ENCODE measurements at regions not wholly inside any gene's neighbourhood (a gene's known extent, or its start where the extent isn't known, plus 50 kb on each side); places are given as distances from the start of the nearest gene placed in this dataset.

DNA sequence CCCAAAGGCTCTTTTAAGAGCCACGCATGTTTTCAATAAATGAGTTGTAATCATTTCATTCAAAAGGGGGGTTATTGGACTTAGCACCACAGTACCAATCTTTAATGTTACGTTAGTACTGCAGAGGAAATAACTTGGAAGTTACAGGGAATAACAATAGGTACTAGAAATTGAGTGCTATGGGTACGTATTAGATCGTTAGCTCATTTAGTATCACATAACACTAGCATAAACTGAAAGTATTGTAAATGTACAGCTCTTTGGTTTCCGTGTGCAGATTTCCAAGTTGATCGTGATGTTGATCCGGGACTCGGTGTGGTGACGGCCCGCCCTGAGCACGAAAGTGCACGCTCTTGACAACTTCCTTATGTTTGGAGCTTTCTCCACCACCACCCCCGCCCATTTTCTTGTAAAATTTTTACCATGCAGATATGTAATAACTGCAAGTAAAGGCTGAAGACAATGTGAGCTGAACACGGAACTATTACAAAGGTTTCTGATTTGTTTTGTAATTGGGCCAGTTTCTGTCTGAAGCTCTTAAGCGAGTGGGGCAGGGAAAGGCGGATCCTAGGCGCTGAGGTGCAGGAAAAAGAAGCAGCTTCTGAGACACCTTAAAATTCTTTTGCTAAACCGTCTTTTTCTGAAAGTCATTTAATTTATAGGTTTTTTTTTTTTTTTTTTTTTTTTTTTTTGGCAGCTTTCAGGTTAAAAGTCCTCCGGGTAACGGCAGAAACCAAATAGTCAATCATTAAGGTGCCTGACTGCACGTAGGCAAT, 71.5 kb downstream of the HFE start:
- Histone ChIP-seq H3K79me2 (ENCODE audit: insufficient read depth, low read depth) (peaks cover 66% of the 10 kb centered on the region), H3K36me3 (ENCODE audit: insufficient read depth) (no peaks in the 10 kb centered on the region), H3K9ac (peak overlapping the region; percentile 100), H3K4me2 (peak overlapping the region; percentile 93), H3K27me3 (ENCODE audit: insufficient read depth, low read depth) (no peaks in the 10 kb centered on the region), H3K4me3 (IDR thresholded peaks at IDR 0.05; ENCODE audit: insufficient read depth, low read depth, low read length) (no peak overlapping the region), H2AFZ (ENCODE audit: low read depth) (no peak overlapping the region), H3K27ac (peak overlapping the region; percentile 100), H4K20me1 (ENCODE audit: insufficient read depth) (no peaks in the 10 kb centered on the region), H3K4me1 (ENCODE audit: low read depth, poor library complexity, severe bottlenecking) (peaks cover 27% of the 10 kb centered on the region)
- TF ChIP-seq, protein P1, sequence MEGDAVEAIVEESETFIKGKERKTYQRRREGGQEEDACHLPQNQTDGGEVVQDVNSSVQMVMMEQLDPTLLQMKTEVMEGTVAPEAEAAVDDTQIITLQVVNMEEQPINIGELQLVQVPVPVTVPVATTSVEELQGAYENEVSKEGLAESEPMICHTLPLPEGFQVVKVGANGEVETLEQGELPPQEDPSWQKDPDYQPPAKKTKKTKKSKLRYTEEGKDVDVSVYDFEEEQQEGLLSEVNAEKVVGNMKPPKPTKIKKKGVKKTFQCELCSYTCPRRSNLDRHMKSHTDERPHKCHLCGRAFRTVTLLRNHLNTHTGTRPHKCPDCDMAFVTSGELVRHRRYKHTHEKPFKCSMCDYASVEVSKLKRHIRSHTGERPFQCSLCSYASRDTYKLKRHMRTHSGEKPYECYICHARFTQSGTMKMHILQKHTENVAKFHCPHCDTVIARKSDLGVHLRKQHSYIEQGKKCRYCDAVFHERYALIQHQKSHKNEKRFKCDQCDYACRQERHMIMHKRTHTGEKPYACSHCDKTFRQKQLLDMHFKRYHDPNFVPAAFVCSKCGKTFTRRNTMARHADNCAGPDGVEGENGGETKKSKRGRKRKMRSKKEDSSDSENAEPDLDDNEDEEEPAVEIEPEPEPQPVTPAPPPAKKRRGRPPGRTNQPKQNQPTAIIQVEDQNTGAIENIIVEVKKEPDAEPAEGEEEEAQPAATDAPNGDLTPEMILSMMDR (conservative IDR thresholded peaks at IDR 0.05; ENCODE audit: low read depth, low read length) = no peak

DNA sequence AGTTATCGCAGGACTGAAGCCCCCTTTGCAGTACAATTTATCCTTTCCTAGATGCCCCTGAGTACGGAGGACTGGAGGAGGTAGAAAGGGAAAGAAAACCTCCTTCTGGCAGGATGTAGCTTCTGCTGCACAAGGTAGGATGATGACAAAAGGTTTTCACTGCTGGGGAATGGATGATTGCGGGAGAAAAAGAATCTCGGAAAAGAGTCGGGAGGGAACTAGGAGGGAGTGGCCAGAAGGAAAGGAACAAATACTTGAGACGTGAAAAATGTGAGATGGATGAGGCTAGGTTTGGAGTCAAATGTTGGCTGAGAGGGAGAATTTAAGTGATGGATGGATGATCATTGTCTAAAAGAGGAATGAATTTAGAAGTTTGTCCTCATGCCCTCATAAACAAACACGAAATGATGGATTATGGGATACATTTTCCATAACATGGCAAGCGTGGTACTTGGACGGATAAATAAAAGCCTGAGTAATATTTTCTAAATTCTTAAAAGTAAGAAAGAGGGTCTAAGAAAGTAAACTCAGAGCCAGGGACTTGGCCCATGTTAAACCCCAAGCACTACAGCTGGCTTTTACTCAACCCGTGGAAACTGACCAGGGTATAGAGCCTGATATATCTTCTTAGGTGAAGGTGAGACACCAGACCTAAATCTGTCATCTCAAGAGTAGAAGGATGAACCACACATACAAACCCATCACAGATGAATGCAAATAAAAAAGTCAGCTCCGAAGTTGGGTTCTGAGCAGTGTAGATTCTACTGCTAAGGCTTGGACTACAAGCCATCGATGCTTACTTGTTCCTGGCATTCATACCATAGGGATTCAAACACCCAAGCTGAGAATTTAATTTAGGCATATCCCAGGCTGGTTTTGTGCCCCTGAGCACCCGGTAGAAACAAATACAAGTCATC, 72.4 kb downstream of the HFE start:
- Histone ChIP-seq H3K27ac (peak overlapping the region; percentile 100), H3K9ac (peak overlapping the region; percentile 100), H3K36me3 (ENCODE audit: insufficient read depth) (no peaks in the 10 kb centered on the region), H3K4me1 (ENCODE audit: low read depth, poor library complexity, severe bottlenecking) (peaks cover 27% of the 10 kb centered on the region), H4K20me1 (ENCODE audit: insufficient read depth) (no peaks in the 10 kb centered on the region), H3K79me2 (ENCODE audit: insufficient read depth, low read depth) (peaks cover 67% of the 10 kb centered on the region), H2AFZ (ENCODE audit: low read depth) (no peak overlapping the region), H3K27me3 (ENCODE audit: insufficient read depth, low read depth) (no peaks in the 10 kb centered on the region), H3K4me3 (IDR thresholded peaks at IDR 0.05; ENCODE audit: insufficient read depth, low read depth, low read length) (no peak overlapping the region), H3K4me2 (peak overlapping the region; percentile 93)
- TF ChIP-seq, protein P1 (conservative IDR thresholded peaks at IDR 0.05; ENCODE audit: low read depth, low read length) = no peak

DNA sequence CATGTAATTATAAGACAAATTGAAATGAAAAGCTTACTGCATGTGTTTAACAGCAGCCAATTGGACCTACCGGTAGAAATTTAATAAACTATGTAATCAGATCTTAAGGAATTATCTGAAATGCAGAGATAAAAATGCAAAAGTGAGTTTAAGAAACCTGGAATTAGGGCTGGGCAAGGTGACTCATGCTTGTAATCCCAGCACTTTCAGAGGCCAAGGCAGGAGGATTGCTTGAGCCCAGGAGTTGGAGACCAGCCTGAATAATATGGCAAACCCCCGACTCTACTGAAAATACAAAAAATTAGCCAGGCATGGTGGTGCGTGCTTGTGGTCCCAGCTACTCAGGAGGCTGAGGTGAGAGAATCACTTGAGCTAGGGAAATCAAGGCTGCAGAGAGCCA, 74.1 kb downstream of the HFE start:
- H4K20me1 ChIP-seq (ENCODE audit: insufficient read depth) = no peaks in the 10 kb centered on the region
- H3K36me3 ChIP-seq (ENCODE audit: insufficient read depth) = no peaks in the 10 kb centered on the region
- no peak overlapping the region for H2AFZ ChIP-seq (ENCODE audit: low read depth)
- no peaks in the 10 kb centered on the region for H3K27me3 ChIP-seq (ENCODE audit: insufficient read depth, low read depth)
- peak overlapping the region; percentile 93; the same call in 1 of the 2 replicates for H3K4me2 ChIP-seq
- peaks cover 18% of the 10 kb centered on the region for H3K4me1 ChIP-seq (ENCODE audit: low read depth, poor library complexity, severe bottlenecking)
- no peak overlapping the region for H3K4me3 ChIP-seq (IDR thresholded peaks at IDR 0.05; ENCODE audit: insufficient read depth, low read depth, low read length)
- TF ChIP-seq, protein P1 (conservative IDR thresholded peaks at IDR 0.05; ENCODE audit: low read depth, low read length) = no peak
- peaks cover 66% of the 10 kb centered on the region for H3K79me2 ChIP-seq (ENCODE audit: insufficient read depth, low read depth)
- H3K9ac ChIP-seq = no peak overlapping the region; the same call in 1 of the 2 replicates
- no peak overlapping the region for H3K27ac ChIP-seq

DNA sequence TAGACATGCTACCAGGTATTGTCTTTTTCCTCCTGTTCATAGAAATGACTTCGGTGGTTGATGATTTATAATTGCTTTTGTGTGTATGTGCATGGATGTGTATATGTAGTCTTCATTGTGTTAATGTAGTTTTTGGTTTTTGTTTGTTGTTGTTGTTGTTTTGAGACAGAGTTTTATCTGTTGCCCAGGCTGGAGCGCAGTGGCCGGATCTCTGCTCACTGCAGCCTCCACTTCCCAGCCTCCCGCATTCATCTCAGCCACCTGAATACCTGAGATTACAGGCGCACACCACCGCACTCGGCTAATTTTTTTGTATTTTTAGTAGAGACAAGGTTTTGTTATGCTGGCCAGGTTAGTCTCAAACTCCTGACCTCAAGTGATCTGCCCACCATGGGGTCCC, 75.2 kb downstream of the HFE start:
- H3K36me3 ChIP-seq (ENCODE audit: insufficient read depth) = no peaks in the 10 kb centered on the region
- H3K4me3 ChIP-seq (IDR thresholded peaks at IDR 0.05; ENCODE audit: insufficient read depth, low read depth, low read length) = no peak overlapping the region
- peaks cover 18% of the 10 kb centered on the region for H3K4me1 ChIP-seq (ENCODE audit: low read depth, poor library complexity, severe bottlenecking)
- H3K79me2 ChIP-seq (ENCODE audit: insufficient read depth, low read depth) = peaks cover 57% of the 10 kb centered on the region
- no peaks in the 10 kb centered on the region for H3K27me3 ChIP-seq (ENCODE audit: insufficient read depth, low read depth)
- H4K20me1 ChIP-seq (ENCODE audit: insufficient read depth) = no peaks in the 10 kb centered on the region
- no peak overlapping the region for H3K9ac ChIP-seq
- no peak overlapping the region for H3K27ac ChIP-seq
- TF ChIP-seq, protein P1 (conservative IDR thresholded peaks at IDR 0.05; ENCODE audit: low read depth, low read length) = no peak
- no peak overlapping the region for H2AFZ ChIP-seq (ENCODE audit: low read depth)
- no peak overlapping the region for H3K4me2 ChIP-seq
